NCI-H146 (cell line): ENCODE measurements at regions not wholly inside any gene's neighbourhood (a gene's known extent, or its start where the extent isn't known, plus 50 kb on each side); places are given as distances from the start of the nearest gene placed in this dataset.
A peak's percentile ranks its signal among the peaks of the same experiment; 100 is the strongest.
"Not testable (repeated sequence)": the region's sequence is repeated elsewhere in the genome, so short reads cannot be mapped to it uniquely, and the experiment has no call there.

ENCODE experiments used
- DNase-seq: peaks from one replicate; lab custom pipeline; 2025; lab: John Stamatoyannopoulos, UW

DNA sequence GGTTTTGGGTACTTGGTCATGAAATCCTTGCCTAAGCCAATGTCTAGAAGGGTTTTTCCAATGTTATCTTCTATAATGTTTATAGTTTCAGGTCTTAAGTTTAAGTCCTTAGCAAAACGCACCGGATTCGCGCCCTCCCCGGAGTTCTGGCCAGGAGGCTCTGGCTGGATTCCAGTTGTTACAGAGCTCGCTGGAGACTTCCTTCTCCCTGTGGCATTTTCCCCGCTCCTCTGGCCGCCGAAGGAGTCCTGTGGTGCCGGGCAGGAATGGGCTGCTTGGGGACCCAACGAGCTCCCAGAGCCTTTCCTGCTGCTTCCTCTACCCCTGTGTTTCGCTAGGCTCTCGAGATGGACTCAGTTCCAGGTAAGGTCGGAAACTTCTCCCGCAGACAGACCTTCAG, 335.9 kb downstream of the AEBP2 start:
- no peak for DNase-seq

DNA sequence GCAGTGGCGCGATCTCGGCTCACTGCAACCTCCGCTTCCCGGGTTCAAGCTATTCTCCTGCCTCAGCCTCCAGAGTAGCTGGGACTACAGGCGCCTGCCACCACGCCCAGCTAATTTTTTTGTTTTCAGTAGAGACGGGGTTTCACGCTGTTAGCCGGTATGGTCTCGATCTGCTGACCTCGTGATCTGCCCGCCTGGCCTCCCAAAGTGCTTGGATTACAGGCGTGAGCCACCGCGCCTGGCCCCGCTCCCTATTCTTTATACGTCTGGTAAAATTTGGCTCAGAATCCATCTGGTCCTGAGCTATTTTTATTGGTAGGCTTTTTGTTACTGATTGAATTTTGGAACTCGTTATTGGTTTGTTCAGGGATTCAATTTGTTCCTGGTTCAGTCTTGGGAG, 336.7 kb downstream of the AEBP2 start:
- not testable (repeated sequence) for DNase-seq

DNA sequence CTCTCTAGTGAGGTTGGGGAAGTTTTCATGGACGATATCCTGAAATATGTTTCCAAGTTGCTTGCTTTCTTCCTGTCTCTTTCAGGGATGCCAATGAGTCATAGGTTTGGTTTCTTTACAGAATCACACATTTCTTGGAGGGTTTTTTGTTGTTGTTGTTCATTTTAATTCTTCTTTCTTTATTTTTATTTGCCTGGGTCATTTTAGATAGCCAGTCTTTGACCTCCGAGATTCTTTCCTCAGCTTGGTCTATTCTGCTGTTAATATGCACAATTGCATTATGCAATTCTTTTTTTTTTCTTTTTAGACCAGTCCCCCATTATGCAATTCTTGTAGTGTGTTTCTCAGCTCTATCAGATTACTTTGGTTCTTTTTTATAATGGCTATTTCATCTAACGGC, 338.9 kb downstream of the AEBP2 start:
- DNase-seq = no peak

DNA sequence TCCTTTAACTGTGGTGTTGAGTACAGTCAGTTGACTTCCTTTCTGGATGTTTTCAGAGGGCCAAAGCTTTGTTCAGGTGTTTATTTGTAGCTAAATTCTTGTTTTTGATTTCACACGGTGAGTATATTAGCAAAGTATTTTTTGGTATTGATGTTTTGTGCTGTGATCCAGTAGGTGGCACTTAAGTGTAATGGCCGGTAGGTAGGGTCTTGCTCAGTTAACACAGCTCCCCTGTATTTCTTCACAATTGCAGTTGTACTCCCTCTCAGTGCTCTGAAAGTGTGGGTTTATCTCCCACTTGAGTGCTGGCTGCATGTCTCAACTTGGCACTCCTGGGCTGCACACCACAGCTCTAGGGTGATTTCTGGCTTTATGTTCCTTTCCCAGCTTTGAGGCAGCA, 339.5 kb downstream of the AEBP2 start:
- DNase-seq = peak; percentile 28

DNA sequence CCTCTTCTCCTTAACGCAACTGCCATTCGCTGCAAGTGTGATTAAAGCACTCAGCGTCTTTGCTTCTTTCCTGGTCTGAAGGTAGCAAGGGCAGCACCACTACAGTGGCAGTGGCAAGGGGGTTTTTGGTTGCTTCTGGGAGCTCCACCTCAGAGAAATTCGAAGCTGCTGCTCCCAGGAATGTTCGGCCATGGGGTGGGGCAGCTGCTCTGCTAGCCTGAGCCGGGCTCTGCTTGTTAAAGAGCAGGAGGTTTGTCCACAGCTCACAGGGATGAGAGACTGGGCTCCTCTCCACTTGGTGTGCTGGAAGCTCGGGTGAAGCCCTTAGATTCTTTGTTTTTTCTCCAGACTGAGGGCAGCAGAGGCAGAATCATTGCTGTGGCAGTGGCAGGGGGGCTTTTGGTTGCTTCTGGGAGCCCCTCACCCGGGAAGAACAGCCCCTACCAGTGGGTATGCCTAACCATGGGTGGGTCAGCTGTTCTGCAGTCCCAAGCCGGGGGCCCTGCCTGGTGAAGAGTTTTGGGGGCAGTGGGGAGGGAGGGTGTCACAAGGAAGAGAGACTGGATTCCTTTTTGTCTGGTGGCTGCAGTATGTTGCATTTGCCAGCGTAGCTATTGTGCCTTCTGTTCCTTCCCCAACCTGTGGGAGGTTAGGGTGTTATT, 340.2 kb downstream of the AEBP2 start:
- peak; percentile 71 for DNase-seq

DNA sequence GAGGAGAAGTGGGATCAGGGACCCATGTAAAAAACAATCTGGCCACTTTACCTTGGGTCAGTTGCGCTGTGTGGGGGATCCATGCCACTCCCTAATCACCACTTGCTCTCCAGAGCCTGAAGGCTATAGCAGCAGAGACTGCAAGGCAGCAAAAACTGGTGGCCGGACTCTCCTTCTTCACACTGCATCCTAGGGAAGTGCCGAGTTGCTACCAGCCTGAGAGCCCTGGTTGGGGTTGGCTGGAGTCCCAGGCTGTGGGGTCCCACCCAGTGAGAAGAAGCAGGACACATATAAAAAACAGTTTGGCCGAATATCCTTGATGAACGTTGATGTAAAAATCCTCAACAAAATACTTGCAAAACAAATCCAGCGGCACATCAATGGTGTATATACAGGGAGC, 341.2 kb downstream of the AEBP2 start:
- peak; percentile 58 for DNase-seq

DNA sequence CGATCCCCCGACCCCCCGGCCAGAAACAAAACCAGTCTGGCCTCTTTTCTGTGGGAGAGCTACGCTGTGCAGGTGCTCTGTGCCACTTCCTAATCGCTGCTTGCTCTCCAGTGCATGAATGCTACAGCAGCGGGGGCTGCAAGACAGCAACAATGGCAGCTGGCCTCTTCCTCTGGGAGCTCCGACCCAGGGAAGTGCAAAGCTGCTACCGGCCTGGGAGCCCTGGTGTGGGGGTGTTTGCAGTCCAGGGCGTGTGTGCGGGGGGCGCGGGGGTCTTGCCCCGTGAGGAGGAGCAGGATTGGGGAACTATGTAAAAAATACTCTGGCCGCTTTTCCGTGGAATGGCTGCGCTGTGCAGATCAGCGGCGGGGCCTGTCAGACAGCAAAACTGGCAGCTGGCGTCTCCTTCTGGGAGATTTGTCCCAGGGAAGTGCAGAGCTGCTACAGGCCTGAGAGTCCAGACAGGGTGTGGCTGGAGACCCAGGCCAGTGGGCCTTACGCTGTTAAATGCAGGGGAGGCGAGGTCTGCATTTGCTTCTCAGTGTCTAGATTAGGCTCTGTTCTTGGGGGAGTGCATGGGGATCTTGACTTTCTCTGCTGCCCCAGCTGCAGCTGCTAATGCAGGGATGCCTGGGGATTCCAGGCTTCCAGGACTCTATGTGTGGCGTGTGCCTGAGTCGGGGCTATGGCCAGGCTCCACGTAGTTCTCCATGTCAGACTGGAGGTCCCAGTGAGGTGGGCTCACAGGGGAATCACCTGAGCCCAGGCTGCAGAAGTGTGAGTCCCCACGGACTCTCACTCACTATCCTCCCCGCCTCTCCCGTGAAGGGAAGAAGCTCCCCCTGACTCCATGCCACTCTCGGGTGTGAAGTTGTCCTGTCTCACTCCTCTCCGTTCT, 344.5 kb downstream of the AEBP2 start:
- DNase-seq = peak; percentile 84

DNA sequence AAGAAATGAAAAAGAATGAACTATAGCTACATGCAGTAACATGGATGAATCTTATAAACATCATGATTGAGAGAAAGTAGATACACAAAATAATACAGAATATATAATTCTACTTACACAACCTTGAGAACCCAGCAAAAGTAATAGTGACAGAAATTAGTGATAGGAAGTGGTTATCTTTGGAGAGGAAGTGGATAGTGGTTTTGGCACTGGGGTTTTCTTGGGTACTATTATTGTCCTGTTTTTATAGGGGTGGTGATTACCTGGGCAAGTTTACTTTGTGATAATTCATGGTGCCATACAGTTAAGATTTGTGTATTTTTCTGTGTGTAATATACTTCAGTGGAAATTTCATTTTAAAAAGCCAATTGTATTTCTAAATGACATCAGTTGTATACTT, 352.7 kb downstream of the AEBP2 start:
- DNase-seq = no peak

DNA sequence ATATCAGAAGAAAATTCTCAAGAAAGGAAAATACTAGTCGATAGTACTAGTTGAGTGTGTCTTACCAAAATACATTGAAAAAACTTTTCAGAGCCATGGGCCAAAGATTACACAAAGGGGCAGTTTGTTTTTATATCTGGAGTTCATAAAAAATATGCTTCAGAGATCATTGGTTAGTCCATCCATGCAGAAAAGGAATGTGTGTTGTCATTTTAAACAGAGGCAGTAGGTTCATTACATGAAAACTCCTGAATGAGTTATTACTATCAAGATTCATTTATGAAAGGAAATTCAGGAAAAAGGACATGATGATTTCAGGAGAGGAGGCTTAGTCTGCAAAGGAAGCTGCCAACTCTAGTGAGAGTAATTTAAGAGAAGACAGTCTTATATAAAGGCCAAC, 354.8 kb downstream of the AEBP2 start:
- DNase-seq = no peak

DNA sequence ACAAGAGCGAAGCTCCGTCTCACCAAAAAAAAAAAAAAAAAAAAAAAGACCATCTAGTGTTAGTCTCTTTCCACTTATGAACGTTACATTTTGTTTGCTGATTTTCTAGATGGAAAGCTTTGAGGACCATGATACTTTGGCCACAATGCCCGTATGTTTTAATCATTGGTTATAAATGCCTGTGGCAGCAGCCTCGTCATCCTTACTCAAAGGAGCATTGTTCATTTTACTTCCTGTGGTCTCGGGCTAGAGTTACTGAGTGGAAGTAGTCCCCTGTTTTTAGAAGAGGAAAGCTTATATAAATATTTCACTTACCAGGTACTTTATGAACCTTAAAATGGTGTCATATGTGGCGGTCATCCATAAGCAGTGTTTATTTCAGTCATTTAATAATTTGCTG, 359.9 kb downstream of the AEBP2 start:
- no peak for DNase-seq

DNA sequence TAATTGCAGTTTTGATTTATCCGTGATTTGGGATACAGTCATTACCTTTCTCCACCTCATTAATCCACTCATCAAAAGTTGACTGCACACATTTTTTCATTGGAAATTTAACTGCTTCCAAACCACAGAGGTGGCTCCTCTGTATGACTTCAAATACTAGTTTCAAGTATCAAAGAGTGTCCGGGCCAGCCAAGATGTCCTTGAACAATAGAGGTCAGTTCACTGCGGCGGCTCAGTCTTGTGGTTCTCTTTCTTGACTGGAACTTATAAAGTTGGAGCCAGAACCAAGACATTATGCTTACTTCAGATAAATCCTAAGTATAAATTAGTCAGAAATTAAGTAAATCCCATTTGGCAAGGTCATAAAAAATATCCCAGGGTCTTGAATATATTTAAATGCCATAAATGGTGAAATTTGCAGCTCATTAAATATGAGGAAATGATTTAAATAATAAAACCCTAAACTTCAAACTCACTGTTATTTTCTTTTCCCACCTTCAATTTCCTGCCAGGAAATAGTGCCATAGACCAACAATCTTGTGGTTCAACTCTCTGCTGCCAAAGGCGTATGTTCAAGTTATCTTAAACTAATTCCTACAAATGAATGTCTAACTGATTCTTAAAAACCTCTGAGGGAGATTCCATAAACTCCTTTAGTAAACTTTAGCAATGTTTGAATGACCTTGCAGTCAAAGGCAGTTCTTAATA, 360.8 kb downstream of the AEBP2 start:
- DNase-seq = no peak

DNA sequence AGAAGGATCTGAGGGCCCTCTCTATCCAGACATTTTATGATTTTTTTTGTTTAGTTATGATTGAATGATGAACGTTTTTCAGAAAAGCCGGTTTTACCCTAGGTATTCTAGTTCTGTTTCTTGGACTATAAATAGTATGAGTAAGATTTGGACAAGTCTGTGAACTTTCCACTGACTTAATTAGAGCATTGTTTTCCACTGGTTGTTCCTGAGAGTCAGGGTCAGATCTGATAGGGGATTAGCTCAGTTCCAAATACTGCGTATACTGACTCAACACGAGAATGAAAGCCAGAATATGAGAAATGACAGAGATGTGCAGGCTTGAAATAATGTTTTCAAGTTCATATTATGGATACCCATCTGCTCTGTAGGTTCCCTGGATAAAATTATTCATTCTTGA, 361.6 kb downstream of the AEBP2 start:
- DNase-seq = no peak

DNA sequence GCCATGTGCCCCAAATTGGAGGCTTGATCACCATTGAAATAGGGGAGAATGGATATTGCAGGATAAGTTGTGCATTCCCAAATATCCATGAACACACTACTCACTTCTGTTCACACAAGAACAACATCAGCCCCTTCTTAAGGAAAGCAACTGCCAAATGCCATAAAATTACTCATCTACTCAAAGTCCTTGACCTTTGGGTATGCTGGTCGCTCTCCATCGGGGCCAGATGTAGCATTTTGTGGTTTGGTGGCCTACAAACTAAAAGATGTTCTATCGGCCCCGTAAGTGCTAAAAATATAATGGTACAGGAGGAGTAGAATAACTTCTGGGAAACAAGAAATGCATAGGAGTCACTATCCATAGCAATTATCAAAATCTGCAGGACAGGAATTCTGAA, 362.6 kb downstream of the AEBP2 start:
- DNase-seq = no peak

DNA sequence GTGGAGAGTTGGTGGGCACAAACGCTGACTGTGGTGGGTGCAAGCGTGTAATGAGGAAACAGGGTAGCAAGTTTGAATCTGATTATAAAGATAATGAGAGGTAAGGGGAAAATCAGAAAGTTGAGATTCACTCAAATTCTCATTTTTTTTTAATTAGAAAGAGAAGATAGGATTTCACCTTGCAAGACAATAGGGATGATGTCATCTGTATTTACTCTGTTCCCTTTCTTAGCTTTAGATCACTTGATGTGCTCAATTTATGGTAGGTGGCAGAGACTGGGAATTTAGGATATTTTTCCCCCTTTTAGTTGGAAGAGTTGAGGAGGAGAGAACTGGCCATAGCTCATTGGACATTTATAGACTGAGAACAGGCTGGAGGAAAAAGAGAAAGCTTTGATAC, 363.6 kb downstream of the AEBP2 start:
- no peak for DNase-seq

DNA sequence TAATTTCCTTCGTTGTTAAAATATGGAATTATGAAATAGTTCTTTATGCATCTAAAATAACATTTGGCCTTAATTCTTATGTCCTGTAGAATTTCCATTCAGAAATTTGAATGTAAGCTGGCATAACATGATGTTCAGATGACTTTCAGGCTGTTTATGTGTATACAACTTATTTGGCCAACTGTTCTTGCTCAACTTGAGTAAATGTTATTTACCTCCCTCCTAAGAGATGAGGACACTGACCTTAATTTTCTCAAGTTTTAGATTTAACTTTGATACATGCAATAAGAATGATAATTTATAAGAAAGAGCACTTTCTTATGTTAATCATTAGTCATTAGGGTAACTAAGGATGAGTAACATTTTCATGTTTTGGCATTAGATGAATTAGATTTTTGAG, 365.4 kb downstream of the AEBP2 start:
- DNase-seq = no peak

DNA sequence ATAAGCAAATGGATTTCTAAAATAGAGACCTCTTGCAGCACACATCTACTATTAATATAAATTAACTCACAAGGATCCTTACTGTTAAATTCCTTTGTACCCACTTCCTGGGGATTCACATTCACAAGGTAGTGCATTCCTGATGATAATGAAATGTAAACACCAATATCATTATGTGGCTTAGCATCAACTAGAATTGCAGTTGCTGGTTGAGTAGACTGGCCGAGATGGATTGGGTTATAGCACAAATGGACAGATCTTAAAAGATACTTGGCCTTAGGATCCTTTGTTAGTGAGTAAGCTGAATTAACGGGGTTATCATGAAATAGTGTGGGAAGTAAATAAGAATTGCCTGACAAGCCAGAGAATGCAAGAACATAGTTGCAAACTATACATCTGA, 369.1 kb downstream of the AEBP2 start:
- DNase-seq = no peak

DNA sequence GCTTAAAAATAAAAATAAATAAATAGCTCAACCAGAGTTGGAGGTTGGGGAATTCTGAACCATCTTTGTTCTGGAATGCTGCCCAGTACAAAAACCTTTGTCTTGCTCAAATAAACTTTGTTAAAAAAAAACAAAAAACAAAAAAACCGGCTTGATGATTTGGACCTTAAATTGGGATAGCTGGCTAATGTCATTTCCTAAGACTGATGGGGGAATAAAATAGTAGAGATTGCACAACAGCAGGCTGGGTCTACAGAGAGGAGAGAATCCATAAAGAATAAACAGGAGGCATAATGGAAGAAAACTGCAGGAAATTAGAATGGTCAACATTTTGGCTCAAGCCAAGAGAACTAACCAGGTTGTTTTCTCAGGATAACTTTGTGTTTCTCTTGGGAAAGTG, 370.9 kb downstream of the AEBP2 start:
- no peak for DNase-seq

DNA sequence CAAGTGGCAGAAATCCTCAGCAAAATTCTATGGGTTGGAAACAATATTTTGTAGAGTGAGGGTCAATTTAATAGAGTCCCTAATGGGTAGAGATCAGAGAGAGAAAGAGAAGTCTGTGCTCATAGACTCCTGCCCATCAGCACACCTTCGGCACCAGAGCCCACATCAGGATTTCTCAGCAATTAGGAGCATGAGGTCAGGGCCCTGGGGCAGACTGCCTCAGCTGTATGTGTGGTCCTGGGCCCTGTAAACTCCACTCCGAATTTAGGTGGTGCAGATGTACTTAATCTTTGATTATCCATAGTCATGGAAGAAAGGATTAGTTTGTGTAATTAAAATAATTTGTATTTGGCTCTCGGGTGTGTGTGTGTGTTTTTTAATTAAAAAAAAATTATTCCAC, 372.6 kb downstream of the AEBP2 start:
- DNase-seq = no peak

DNA sequence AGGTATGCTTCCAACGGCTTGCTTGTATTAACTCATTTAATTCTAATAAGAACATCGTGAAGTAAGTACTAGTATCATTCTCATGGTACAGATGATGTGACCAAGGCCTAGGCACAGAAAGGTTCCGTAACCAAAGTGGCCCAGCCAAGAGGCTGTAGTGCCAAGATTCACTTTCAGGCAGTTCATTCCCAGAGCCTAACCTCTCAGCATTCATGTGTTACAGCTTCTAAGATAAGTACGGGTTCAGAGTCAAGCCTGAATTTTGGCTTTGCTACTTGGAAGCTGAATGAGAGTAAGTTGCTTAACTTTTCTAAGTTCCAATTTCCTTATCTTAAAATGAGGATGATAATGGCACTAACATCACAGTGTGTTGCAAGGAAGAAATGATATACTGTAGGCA, 379.9 kb downstream of the AEBP2 start:
- no peak for DNase-seq

DNA sequence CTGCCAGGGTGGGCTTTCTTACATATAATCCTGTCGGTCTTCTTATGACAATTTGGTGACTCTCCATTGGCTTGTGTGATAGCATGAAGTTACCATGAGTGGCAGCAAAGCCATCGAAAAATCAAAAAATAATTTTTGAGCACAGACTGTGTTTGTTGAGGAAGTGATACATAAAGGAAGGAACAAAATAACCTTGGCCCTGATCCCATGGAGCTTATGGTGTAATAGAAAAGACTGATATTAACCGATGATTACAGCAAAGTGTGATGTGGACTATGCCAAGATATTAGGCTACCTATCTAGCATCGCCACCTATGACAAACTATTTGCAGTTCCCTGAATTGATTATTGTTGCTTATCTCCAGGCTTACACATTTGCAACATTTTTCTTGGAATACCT, 383.2 kb downstream of the AEBP2 start:
- no peak for DNase-seq

DNA sequence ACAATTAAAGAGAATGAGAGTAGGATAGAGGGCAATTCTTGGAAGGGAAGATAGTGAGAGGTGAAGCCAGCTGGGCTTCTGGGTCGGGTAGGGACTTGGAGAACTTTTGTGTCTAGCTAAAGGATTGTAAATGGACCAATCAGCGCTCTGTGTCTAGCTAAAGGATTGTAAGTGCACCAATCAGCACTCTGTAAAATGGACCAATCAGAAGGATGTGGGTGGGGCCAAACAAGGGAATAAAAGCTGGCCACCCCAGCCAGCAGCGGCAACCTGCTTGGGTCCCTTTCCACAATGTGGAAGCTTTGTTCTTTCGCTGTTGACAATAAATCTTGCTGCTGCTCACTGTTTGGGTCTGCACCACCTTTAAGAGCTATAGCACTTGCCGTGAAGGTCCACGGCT, 384.0 kb downstream of the AEBP2 start:
- DNase-seq = not testable (repeated sequence)

DNA sequence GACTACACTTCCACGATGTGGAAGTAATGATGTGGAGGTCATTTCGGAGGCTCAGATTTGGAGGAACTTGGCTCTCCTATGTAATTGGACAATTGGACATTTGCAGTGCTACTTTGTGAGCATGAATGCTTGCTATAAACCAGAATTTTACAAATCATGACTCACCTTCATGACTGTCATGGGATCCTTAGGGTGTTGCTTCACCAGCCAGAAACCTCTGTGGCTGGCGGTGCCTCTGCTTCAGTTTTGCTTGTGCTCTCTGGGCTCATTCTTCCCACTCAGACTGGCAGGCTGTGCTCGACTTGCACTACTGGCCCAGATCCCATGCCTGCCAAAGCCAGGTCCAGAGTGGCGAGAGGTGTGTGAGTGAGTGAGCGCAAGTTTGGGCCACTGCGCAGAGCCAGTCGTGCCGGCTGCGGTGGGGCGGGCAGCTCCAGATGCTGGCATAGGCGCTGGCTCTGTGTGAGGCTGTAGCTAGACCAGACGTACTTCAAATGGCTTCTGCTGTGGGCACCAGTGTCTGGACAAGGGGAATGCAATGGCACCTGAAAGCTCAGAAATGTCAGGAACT, 387.8 kb downstream of the AEBP2 start:
- DNase-seq = no peak
